ENCODE measurements at regions not wholly inside any gene's neighbourhood (a gene's known extent, or its start where the extent isn't known, plus 50 kb on each side); places are given as distances from the start of the nearest gene placed in this dataset.
A peak's percentile ranks its signal among the peaks of the same experiment; 100 is the strongest.
"Not testable (repeated sequence)": the region's sequence is repeated elsewhere in the genome, so short reads cannot be mapped to it uniquely, and the experiment has no call there.

GRCh38 chr2:109048163-109048562 is 59.1 kb upstream of the EDAR start (continued):
- TF ChIP-seq, protein P1, sequence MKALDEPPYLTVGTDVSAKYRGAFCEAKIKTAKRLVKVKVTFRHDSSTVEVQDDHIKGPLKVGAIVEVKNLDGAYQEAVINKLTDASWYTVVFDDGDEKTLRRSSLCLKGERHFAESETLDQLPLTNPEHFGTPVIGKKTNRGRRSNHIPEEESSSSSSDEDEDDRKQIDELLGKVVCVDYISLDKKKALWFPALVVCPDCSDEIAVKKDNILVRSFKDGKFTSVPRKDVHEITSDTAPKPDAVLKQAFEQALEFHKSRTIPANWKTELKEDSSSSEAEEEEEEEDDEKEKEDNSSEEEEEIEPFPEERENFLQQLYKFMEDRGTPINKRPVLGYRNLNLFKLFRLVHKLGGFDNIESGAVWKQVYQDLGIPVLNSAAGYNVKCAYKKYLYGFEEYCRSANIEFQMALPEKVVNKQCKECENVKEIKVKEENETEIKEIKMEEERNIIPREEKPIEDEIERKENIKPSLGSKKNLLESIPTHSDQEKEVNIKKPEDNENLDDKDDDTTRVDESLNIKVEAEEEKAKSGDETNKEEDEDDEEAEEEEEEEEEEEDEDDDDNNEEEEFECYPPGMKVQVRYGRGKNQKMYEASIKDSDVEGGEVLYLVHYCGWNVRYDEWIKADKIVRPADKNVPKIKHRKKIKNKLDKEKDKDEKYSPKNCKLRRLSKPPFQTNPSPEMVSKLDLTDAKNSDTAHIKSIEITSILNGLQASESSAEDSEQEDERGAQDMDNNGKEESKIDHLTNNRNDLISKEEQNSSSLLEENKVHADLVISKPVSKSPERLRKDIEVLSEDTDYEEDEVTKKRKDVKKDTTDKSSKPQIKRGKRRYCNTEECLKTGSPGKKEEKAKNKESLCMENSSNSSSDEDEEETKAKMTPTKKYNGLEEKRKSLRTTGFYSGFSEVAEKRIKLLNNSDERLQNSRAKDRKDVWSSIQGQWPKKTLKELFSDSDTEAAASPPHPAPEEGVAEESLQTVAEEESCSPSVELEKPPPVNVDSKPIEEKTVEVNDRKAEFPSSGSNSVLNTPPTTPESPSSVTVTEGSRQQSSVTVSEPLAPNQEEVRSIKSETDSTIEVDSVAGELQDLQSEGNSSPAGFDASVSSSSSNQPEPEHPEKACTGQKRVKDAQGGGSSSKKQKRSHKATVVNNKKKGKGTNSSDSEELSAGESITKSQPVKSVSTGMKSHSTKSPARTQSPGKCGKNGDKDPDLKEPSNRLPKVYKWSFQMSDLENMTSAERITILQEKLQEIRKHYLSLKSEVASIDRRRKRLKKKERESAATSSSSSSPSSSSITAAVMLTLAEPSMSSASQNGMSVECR (CRISPR knock-in tag; IDR thresholded peaks at IDR 0.05; ENCODE audit: borderline replicate concordance) = no peak
- TF ChIP-seq, protein P2, sequence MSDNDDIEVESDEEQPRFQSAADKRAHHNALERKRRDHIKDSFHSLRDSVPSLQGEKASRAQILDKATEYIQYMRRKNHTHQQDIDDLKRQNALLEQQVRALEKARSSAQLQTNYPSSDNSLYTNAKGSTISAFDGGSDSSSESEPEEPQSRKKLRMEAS (CRISPR knock-in tag; IDR thresholded peaks at IDR 0.05) = no peak
- no peak for TF ChIP-seq E2F4 (CRISPR knock-in tag; IDR thresholded peaks at IDR 0.05; ENCODE audit: borderline replicate concordance, low read depth)
- TF ChIP-seq GRHL2 (CRISPR knock-in tag; IDR thresholded peaks at IDR 0.05; ENCODE audit: insufficient replicate concordance, severe bottlenecking) = no peak
- TF ChIP-seq ZNF281 (CRISPR knock-in tag; IDR thresholded peaks at IDR 0.05) = no peak
- TF ChIP-seq ESRRA (CRISPR knock-in tag; IDR thresholded peaks at IDR 0.05; ENCODE audit: borderline replicate concordance) = no peak
- no peak for TF ChIP-seq NR1H2 (CRISPR knock-in tag; IDR thresholded peaks at IDR 0.05)

- H3K27me3 Mint-ChIP-seq (ENCODE audit: low read depth); POLR2A ChIA-PET; H3K9me3 Mint-ChIP-seq; H3K4me1 Mint-ChIP-seq; H3K27ac Mint-ChIP-seq; H3K4me3 Mint-ChIP-seq; H3K36me3 Mint-ChIP-seq; DNase-seq (ENCODE audit: low spot score); ATAC-seq: not testable (repeated sequence)
- CTCF ChIA-PET = interaction anchor here (1.0 kb wide), 1 partner anchor 194 kb away, joined by 3 read pairs; no protein-coding TSS in a partner anchor
Observed at GRCh38 chr2:109047569-109047968, 58.5 kb upstream of the EDAR start.

DNA sequence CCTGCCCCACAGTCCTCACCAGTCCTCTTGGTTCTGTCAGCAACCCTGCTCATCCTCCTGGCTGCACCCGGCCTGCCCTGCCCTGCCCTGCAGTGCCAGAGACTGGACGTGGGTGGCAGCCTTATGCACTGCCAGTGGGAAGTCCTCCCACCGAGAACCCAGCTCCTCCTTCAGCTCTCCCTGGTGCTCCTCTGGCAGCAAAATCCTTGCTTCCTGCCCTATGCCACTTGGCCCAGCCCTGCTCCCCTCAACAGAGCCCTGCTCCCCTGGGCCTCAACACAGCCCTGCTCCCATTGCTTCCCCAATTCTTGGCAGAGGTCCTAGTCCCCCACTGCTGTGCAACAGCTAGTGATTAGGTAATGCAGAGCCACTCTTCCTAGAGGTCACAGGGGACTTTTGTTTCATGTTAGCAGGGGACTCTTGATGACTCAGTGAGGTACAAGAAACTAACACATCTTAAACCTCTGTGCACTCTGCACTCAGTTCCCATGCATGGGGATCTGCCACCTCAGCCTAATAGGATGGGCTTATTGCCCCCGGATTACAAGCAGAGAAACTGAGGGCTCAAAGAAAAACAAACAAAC is 58.0 kb upstream of the EDAR start:
- Mint-ChIP-seq H3K27ac (no peak overlapping the region; the same call in 1 of the 2 replicates), H3K36me3 (no peaks in the 10 kb centered on the region), H3K27me3 (ENCODE audit: low read depth) (no peaks in the 10 kb centered on the region), H3K4me3 (no peak overlapping the region), H3K9me3 (peaks cover 4% of the 10 kb centered on the region), H3K4me1 (no peaks in the 10 kb centered on the region)
- DNase-seq (ENCODE audit: low spot score) (no peak), ATAC-seq (no peak)
- TF ChIP-seq ZNF263 (CRISPR knock-in tag; IDR thresholded peaks at IDR 0.05; ENCODE audit: low read depth) = peak; percentile 68; the same call in 1 of the 2 replicates
- TF ChIP-seq CBFB (CRISPR knock-in tag; IDR thresholded peaks at IDR 0.05; ENCODE audit: low read depth) = no peak
- ChIA-PET CTCF (no interaction called here), POLR2A (no interaction called here)

- TF ChIP-seq TCF7 (CRISPR knock-in tag; IDR thresholded peaks at IDR 0.05; ENCODE audit: low read depth) (no peak), NR3C1 (CRISPR knock-in tag; conservative IDR thresholded peaks at IDR 0.05; ENCODE audit: low read depth) (no peak), AR (CRISPR knock-in tag; IDR thresholded peaks at IDR 0.05) (no peak)
- H3K27ac Mint-ChIP-seq = no peak overlapping the region
- DNase-seq (ENCODE audit: low spot score) (no peak), ATAC-seq (no peak)
- H3K4me3 Mint-ChIP-seq = no peak overlapping the region
- peaks cover 4% of the 10 kb centered on the region for H3K9me3 Mint-ChIP-seq
- H3K36me3 Mint-ChIP-seq = no peaks in the 10 kb centered on the region
- ChIA-PET CTCF (no interaction called here), POLR2A (no interaction called here)
- H3K4me1 Mint-ChIP-seq = no peaks in the 10 kb centered on the region
- no peaks in the 10 kb centered on the region for H3K27me3 Mint-ChIP-seq (ENCODE audit: low read depth)
Observed at GRCh38 chr2:109045505-109045904, 56.5 kb upstream of the EDAR start.

Data from WTC11 (cell line).